ENCODE measurements at regions not wholly inside any gene's neighbourhood (a gene's known extent, or its start where the extent isn't known, plus 50 kb on each side); places are given as distances from the start of the nearest gene placed in this dataset.

DNA sequence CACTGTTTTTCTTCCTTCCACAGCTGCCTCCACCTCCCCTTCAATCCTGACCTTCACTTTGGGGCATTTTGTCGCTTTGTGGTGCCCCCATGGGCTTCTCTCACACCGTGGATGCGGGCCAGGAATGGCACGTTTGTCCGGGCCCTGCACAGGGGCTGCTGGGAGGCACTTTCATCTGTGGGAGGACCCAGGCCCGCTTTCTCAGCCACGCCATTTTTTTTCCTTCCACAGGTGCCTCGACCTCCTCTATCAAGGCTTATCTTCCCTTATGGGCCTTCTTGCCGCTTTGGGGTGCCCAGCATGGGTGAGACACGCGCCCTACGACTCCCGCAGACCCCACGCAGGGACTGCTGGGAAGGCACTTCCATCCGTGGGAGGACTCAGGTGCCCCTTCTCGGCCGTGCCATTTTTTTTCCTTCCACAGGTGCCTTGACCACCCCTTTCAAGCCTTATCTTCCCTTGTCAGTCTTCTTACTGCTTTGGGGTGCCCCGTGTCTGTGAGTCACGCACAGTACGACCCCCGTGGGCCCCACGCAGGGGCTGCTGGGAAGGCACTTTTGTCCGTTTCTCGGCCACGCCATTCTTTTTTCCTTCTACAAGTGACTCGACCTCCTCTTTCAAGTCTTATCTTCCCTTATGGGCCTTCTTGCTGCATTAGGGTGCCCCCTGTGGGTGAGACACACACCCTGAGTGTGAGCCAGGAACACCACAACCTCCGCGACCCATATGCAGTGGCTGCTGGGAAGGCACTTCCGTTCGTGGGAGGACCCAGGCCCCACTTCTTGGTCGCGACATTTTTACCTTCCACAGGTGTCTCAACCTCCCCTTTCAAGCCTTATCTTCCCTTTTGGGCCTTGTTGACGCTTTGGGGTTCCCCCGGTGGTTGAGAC, 270.7 kb downstream of the ALG10 start:
- TF ChIP-seq, protein P1, sequence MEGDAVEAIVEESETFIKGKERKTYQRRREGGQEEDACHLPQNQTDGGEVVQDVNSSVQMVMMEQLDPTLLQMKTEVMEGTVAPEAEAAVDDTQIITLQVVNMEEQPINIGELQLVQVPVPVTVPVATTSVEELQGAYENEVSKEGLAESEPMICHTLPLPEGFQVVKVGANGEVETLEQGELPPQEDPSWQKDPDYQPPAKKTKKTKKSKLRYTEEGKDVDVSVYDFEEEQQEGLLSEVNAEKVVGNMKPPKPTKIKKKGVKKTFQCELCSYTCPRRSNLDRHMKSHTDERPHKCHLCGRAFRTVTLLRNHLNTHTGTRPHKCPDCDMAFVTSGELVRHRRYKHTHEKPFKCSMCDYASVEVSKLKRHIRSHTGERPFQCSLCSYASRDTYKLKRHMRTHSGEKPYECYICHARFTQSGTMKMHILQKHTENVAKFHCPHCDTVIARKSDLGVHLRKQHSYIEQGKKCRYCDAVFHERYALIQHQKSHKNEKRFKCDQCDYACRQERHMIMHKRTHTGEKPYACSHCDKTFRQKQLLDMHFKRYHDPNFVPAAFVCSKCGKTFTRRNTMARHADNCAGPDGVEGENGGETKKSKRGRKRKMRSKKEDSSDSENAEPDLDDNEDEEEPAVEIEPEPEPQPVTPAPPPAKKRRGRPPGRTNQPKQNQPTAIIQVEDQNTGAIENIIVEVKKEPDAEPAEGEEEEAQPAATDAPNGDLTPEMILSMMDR (conservative IDR thresholded peaks at IDR 0.05): peak; percentile 66
- no peak for TF ChIP-seq EZH2 (IDR thresholded peaks at IDR 0.05; ENCODE audit: low read depth)
